ENCODE measurements at regions not wholly inside any gene's neighbourhood (a gene's known extent, or its start where the extent isn't known, plus 50 kb on each side); places are given as distances from the start of the nearest gene placed in this dataset.

DNA sequence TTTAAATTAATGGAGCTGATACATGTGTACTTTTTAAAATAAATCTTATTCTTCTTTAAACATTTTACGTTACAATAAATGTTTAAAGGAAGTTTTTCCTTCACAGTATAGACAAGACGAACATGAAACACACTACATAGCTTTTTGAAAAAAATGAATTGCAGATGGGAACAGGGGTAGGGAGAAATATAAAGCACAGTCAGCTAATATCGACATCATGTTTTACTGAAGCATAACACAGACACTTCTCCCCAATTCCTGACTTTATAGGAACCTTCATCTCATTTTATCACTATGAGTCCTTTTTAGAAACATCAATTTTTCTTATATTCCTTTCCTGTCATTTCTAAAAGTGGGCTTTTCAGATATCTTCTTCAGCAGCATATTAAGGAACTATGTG is 153.5 kb downstream of the MACC1 start:
- Histone ChIP-seq H3K9ac (ENCODE audit: low read length) (no peak overlapping the region), H2AFZ (ENCODE audit: insufficient read depth, low read depth, low read length, poor library complexity, severe bottlenecking) (no peak overlapping the region), H3K27me3 (replicated peaks in 1 of 4; ENCODE audit: control extremely low read depth in 1 of 4, control insufficient read depth in 3 of 4, insufficient read depth in 4 of 4, low read length in 3 of 4) (no peaks in the 10 kb centered on the region), H3K9me3 (ENCODE audit: control extremely low read depth in 1 of 3, control insufficient read depth in 2 of 3, insufficient read depth in 1 of 3, low read length in 2 of 3) (peaks cover 0 to 5% (median 3%) of the 10 kb centered on the region in 3 donors), H4K20me1 (ENCODE audit: control insufficient read depth, insufficient read depth, low read length, poor library complexity, severe bottlenecking) (no peaks in the 10 kb centered on the region), H3K4me1 (ENCODE audit: control insufficient read depth in 2 of 2, insufficient read depth in 2 of 2, low read length in 2 of 2) (peaks cover 6% of the 10 kb centered on the region in 2 donors), H3K79me2 (ENCODE audit: control insufficient read depth, insufficient read depth, low read length) (no peaks in the 10 kb centered on the region), H3K27ac (ENCODE audit: low read length in 2 of 2) (no peak overlapping the region), H3K4me3 (ENCODE audit: control extremely low read depth in 1 of 5, extremely low read depth in 1 of 5, insufficient read depth in 1 of 5, low read depth in 2 of 5, low read length in 4 of 5) (no peak overlapping the region), H3K4me2 (replicated peaks; ENCODE audit: low read depth, low read length, poor library complexity, severe bottlenecking) (no peak overlapping the region), H3K36me3 (replicated peaks in 1 of 2; ENCODE audit: control extremely low read depth in 1 of 2, control insufficient read depth in 1 of 2, extremely low read depth in 1 of 2, insufficient read depth in 2 of 2, low read length in 1 of 2) (no peaks in the 10 kb centered on the region)
- WGBS (ENCODE audit: insufficient coverage), result no CpG with 5 or more reads among the region's 3 CpGs
- DNase-seq (no peak), ATAC-seq (ENCODE audit: low read depth) (no peak)
- intact Hi-C loops (cut with micrococcal nuclease), result no loop called here
- POLR2A ChIA-PET, result no interaction called here
- H3K4me1 Mint-ChIP-seq, result peaks cover 15% of the 10 kb centered on the region
- H3K27me3 Mint-ChIP-seq, result no peaks in the 10 kb centered on the region
- TF ChIP-seq CTCF (IDR thresholded peaks at IDR 0.05), result no peak
- TF ChIP-seq EZH2 (IDR thresholded peaks at IDR 0.05; ENCODE audit: borderline replicate concordance, insufficient read depth, low read depth, low read length, poor library complexity, severe bottlenecking), result no peak
- H3K27ac Mint-ChIP-seq, result no peak overlapping the region
- CTCF ChIA-PET, result no interaction called here
- H3K9me3 Mint-ChIP-seq (ENCODE audit: insufficient read depth), result peaks cover 2% of the 10 kb centered on the region
- no peak overlapping the region for H3K4me3 Mint-ChIP-seq

- H3K4me3 ChIP-seq (ENCODE audit: control extremely low read depth in 1 of 5, extremely low read depth in 1 of 5, insufficient read depth in 1 of 5, low read depth in 2 of 5, low read length in 4 of 5), result no peak overlapping the region
- peaks cover 0 to 3% (median 3%) of the 10 kb centered on the region in 3 donors for H3K9me3 ChIP-seq (ENCODE audit: control extremely low read depth in 1 of 3, control insufficient read depth in 2 of 3, insufficient read depth in 1 of 3, low read length in 2 of 3)
- no peak for DNase-seq
- no peak for TF ChIP-seq EZH2 (IDR thresholded peaks at IDR 0.05; ENCODE audit: borderline replicate concordance, insufficient read depth, low read depth, low read length, poor library complexity, severe bottlenecking)
- TF ChIP-seq CTCF (IDR thresholded peaks at IDR 0.05), result no peak
- no CpG with 5 or more reads among the region's 1 CpG for WGBS (ENCODE audit: insufficient coverage)
- no peak overlapping the region for H2AFZ ChIP-seq (ENCODE audit: insufficient read depth, low read depth, low read length, poor library complexity, severe bottlenecking)
- H3K4me2 ChIP-seq (replicated peaks; ENCODE audit: low read depth, low read length, poor library complexity, severe bottlenecking), result no peak overlapping the region
- intact Hi-C loops (cut with micrococcal nuclease), result no loop called here
- POLR2A ChIA-PET, result no interaction called here
- no peaks in the 10 kb centered on the region for H4K20me1 ChIP-seq (ENCODE audit: control insufficient read depth, insufficient read depth, low read length, poor library complexity, severe bottlenecking)
- no peak overlapping the region for H3K27ac Mint-ChIP-seq
- H3K4me1 Mint-ChIP-seq, result peaks cover 15% of the 10 kb centered on the region
- H3K4me3 Mint-ChIP-seq, result no peak overlapping the region
- no peak overlapping the region for H3K27ac ChIP-seq (ENCODE audit: low read length in 2 of 2)
- CTCF ChIA-PET, result no interaction called here
- no peaks in the 10 kb centered on the region for H3K27me3 ChIP-seq (replicated peaks in 1 of 4; ENCODE audit: control extremely low read depth in 1 of 4, control insufficient read depth in 3 of 4, insufficient read depth in 4 of 4, low read length in 3 of 4)
- no peaks in the 10 kb centered on the region for H3K27me3 Mint-ChIP-seq
- H3K4me1 ChIP-seq (ENCODE audit: control insufficient read depth in 2 of 2, insufficient read depth in 2 of 2, low read length in 2 of 2), result peaks cover 6% of the 10 kb centered on the region in 2 donors
- no peak overlapping the region for H3K9ac ChIP-seq (ENCODE audit: low read length)
- H3K79me2 ChIP-seq (ENCODE audit: control insufficient read depth, insufficient read depth, low read length), result no peaks in the 10 kb centered on the region
- H3K36me3 ChIP-seq (replicated peaks in 1 of 2; ENCODE audit: control extremely low read depth in 1 of 2, control insufficient read depth in 1 of 2, extremely low read depth in 1 of 2, insufficient read depth in 2 of 2, low read length in 1 of 2), result no peaks in the 10 kb centered on the region
- no peak for ATAC-seq (ENCODE audit: low read depth)
- H3K9me3 Mint-ChIP-seq (ENCODE audit: insufficient read depth), result peaks cover 2% of the 10 kb centered on the region
Measured at GRCh38 chr7:20062932-20063331, 154.3 kb downstream of the MACC1 start.
